Fibroblast of lung (primary cell): ENCODE measurements at regions not wholly inside any gene's neighbourhood (a gene's known extent, or its start where the extent isn't known, plus 50 kb on each side); places are given as distances from the start of the nearest gene placed in this dataset.

Source experiments
- DNase-seq, 2 donors: peaks; one replicate each; pipeline versions ENCODE4 v3.0.0 to v3.0.0-alpha.2; 2010; ENCODE audit warnings: low read depth in 2 of 2
- H2AFZ ChIP-seq: 2 replicates; pipeline ENCODE4 v1.5.1; 2012; ENCODE audit warnings: low read length, control low read depth, inconsistent platforms
- H3K27ac ChIP-seq: 2 replicates; pipeline ENCODE4 v1.5.1; 2011; ENCODE audit warnings: low read length, control low read depth; ENCODE audit not compliant: insufficient read depth
- H3K27me3 ChIP-seq: 2 replicates; pipeline ENCODE4 v1.5.1; 2011; ENCODE audit warnings: mild to moderate bottlenecking, low read length; ENCODE audit not compliant: control insufficient read depth, insufficient read depth
- H3K36me3 ChIP-seq: 2 replicates; pipeline ENCODE4 v1.5.1; 2011; ENCODE audit warnings: low read length; ENCODE audit not compliant: control insufficient read depth, insufficient read depth
- H3K4me1 ChIP-seq: 2 replicates; pipeline ENCODE4 v1.5.1; 2011; ENCODE audit warnings: low read length; ENCODE audit not compliant: control insufficient read depth, insufficient read depth; ENCODE audit errors: extremely low read depth
- H3K4me2 ChIP-seq: 2 replicates; pipeline ENCODE4 v1.5.1; 2011; ENCODE audit warnings: low read length, control low read depth; ENCODE audit not compliant: insufficient read depth; ENCODE audit errors: extremely low read depth
- H3K4me3 ChIP-seq, 4 experiments: fragments of 200-600 bp in 1 of 4; sonication (generic) in 1 of 4; replicated peaks in 1 of 4; 2 replicates each; pipeline ENCODE4 v1.5.1; 2011 to 2016; ENCODE audit warnings: low read length in 4 of 4, low read depth in 3 of 4, mild to moderate bottlenecking in 3 of 4, control low read depth in 2 of 4, inconsistent platforms in 1 of 4, mixed read lengths in 1 of 4; ENCODE audit not compliant: insufficient read depth in 1 of 4; ENCODE audit errors: control extremely low read depth in 1 of 4
- H3K79me2 ChIP-seq: 2 replicates; pipeline ENCODE4 v1.5.1; 2012; ENCODE audit warnings: mild to moderate bottlenecking, low read length, inconsistent platforms; ENCODE audit not compliant: control insufficient read depth, insufficient read depth
- H3K9ac ChIP-seq: 2 replicates; pipeline ENCODE4 v1.5.1; 2011; ENCODE audit warnings: mild to moderate bottlenecking, low read length, control low read depth; ENCODE audit not compliant: insufficient read depth
- H3K9me3 ChIP-seq: 2 replicates; pipeline ENCODE4 v1.5.1; 2012; ENCODE audit warnings: low read depth, low read length; ENCODE audit not compliant: control insufficient read depth, insufficient read depth
- H4K20me1 ChIP-seq: 2 replicates; pipeline ENCODE4 v1.5.1; 2011; ENCODE audit warnings: low read length; ENCODE audit not compliant: control insufficient read depth, insufficient read depth; ENCODE audit errors: extremely low read depth
- CTCF ChIP-seq, 2 donors: IDR thresholded peaks in 1 of 2; conservative IDR thresholded peaks in 1 of 2; 1 replicate in 1 of 2; 2 replicates in 1 of 2; pipeline ENCODE4 v1.5.1; 2011 to 2012; ENCODE audit warnings: low read length in 2 of 2, control low read depth in 1 of 2, inconsistent platforms in 1 of 2, low read depth in 1 of 2, mild to moderate bottlenecking in 1 of 2
- EZH2 ChIP-seq: IDR thresholded peaks from 2 replicates; pipeline ENCODE4 v1.5.1; 2012; ENCODE audit warnings: low read length, control low read depth, mild to moderate bottlenecking; ENCODE audit errors: missing control alignments

- no peak overlapping the region for H2AFZ ChIP-seq
- H3K4me3 ChIP-seq = no peak overlapping the region
- H4K20me1 ChIP-seq = no peaks in the 10 kb centered on the region
- no peaks in the 10 kb centered on the region for H3K79me2 ChIP-seq
- DNase-seq = peak; percentile 53 to 89
- peak overlapping the region; percentile 41 for H3K27ac ChIP-seq
- H3K27me3 ChIP-seq = no peaks in the 10 kb centered on the region
- H3K9ac ChIP-seq = no peak overlapping the region
- no peaks in the 10 kb centered on the region for H3K36me3 ChIP-seq
- TF ChIP-seq EZH2 = no peak
- TF ChIP-seq CTCF (conservative IDR thresholded peaks at IDR 0.05 in 1 of 2, IDR thresholded peaks at IDR 0.05 in 1 of 2; ENCODE audit: low read depth in 1 of 2, low read length in 2 of 2) = no peak
- no peaks in the 10 kb centered on the region for H3K4me1 ChIP-seq
- no peaks in the 10 kb centered on the region for H3K9me3 ChIP-seq
- H3K4me2 ChIP-seq = peak overlapping the region; percentile 37
Observed at GRCh38 chr21:16116798-16117197, 387.0 kb downstream of the USP25 start.

- Histone ChIP-seq H3K9me3 (no peaks in the 10 kb centered on the region), H3K27ac (peak overlapping the region; percentile 41), H3K4me2 (peak overlapping the region; percentile 37), H3K4me1 (no peaks in the 10 kb centered on the region), H3K27me3 (no peaks in the 10 kb centered on the region), H3K36me3 (no peaks in the 10 kb centered on the region), H3K79me2 (no peaks in the 10 kb centered on the region), H3K4me3 (no peak overlapping the region), H4K20me1 (no peaks in the 10 kb centered on the region), H2AFZ (no peak overlapping the region), H3K9ac (no peak overlapping the region)
- no peak for TF ChIP-seq CTCF (conservative IDR thresholded peaks at IDR 0.05 in 1 of 2, IDR thresholded peaks at IDR 0.05 in 1 of 2; ENCODE audit: low read depth in 1 of 2, low read length in 2 of 2)
- TF ChIP-seq EZH2 = no peak
- DNase-seq = peak in 1 of 2 donors; percentile 48
Observed at GRCh38 chr21:16117331-16117730, 387.5 kb downstream of the USP25 start.

GRCh38 chr21:16117851-16118590 lies 388.2 kb downstream of the USP25 start:
- H3K27ac ChIP-seq = peak overlapping the region; percentile 40

More at GRCh38 chr21:16117851-16118590, 388.2 kb downstream of the USP25 start:
- Histone ChIP-seq H3K27me3 (no peaks in the 10 kb centered on the region), H2AFZ (no peak overlapping the region), H3K4me1 (no peaks in the 10 kb centered on the region), H3K9me3 (no peaks in the 10 kb centered on the region), H3K4me2 (peak overlapping the region; percentile 58), H3K4me3 (peak overlapping the region in 1 of 4 experiments; percentile 24), H4K20me1 (no peaks in the 10 kb centered on the region), H3K9ac (no peak overlapping the region), H3K36me3 (no peaks in the 10 kb centered on the region), H3K79me2 (no peaks in the 10 kb centered on the region)
- peak; percentile 89 to 99 for DNase-seq
- TF ChIP-seq CTCF (conservative IDR thresholded peaks at IDR 0.05 in 1 of 2, IDR thresholded peaks at IDR 0.05 in 1 of 2; ENCODE audit: low read depth in 1 of 2, low read length in 2 of 2) (no peak), EZH2 (no peak)
